NCI-H146 treated with DMSO at 0.1 percent for 48 hours (cell line): ENCODE measurements at regions not wholly inside any gene's neighbourhood (a gene's known extent, or its start where the extent isn't known, plus 50 kb on each side); places are given as distances from the start of the nearest gene placed in this dataset.
"Not testable (repeated sequence)": the region's sequence is repeated elsewhere in the genome, so short reads cannot be mapped to it uniquely, and the experiment has no call there.

ENCODE experiments used
- DNase-seq: peaks from one replicate; lab custom pipeline; 2025; ENCODE audit not compliant: unreplicated experiment; lab: John Stamatoyannopoulos, UW

DNA sequence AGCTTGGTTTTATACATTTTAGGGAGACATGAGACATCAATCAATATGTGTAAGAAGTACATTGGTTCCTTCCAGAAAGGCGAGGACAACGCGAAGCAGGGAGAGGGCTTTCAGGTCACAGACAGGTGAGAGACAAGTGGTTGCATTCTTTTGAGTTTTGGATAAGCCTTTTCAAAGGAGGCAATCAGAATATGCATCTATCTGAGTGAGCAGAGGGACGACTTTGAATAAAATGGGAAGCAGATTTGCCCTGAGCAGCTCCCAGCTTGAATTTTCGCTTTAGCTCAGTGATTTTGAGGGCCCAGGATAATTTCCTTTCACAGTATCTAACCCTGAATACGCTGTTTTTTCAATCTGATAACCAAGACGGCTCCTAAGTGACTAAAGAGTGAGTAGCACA, 82.5 kb upstream of the MYO3A start:
- no peak for DNase-seq

DNA sequence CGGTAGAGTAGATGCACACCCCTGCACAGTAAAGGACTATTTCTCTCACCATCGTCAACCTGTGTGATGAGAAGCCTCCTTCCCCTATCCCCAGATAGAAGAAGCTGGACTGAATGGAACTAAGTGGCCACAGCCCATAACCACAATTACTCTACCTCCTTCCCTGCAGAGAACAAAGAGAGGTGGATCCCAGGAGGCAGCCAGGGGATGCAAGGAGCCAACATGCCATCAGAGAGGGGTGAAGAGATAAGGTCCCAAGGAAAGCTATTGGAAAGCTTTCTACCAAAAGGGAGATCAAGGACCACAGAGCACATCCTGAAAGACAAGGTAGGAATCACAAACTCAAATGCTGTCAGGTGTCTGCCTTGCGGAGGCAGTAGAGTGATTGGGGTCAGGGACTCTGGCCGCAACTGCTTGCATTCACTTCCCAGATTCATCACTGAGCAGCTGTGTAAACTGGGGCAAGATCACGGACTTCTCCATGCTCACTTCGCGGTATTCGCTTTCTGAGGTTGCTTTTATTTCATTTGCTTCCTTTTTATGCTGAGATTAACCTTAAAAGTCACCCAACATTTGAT, 81.6 kb upstream of the MYO3A start:
- DNase-seq, result peak; percentile 50

DNA sequence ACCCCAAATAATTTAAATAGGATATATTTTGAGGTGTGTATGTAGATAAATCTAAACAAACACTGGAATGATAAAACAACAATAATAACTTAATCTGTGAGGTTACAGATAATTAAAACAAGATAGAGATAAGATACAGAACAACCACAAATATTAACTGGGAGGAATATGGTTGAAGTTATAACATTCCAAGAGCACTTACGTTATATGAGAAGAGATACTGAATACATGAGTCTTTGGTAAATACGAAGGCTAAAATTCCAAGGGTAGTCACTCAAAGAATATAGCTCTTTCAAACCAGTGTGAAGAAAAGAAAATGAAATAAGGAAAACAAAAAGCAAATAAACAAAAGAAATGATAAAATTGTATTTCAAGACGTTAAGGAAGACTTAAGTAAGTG, 76.0 kb upstream of the MYO3A start:
- DNase-seq, result no peak

DNA sequence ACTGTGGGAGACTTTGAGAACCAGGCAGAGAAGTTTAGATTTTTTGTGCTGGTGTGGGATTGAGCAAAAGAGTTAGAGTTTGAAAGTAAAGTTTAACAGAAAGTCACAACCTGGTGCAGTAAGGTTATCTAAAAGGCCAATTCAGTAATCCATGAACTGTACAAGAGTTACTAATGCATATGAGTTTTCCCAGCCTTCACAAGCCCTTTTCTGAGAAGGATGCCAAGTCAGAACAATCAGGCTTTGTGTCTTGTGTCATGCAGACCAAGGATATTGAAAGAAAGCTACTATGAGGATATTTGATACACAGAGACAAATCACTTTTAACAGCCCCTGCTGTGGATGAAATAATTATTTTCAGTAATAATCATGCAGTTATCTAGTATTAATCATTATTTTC, 68.8 kb upstream of the MYO3A start:
- DNase-seq, result no peak

DNA sequence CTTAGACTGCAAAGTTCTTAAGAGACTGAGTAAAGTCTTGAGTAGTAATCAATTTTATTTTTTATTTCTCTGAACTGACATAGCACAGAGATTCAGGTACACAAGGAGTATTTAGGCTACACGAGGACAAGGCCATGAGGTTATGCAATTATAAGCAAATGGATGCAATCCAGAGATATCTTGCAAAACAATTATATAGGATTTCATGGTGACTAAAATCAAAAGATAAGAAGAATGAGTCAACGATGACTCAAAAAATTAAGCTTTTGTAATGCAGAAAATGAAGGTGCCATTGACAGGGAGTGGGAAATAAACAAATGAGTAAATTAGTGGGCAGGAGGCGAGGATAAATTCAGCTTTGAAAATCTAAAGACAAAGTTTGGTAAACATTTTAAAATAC, 66.7 kb upstream of the MYO3A start:
- no peak for DNase-seq

DNA sequence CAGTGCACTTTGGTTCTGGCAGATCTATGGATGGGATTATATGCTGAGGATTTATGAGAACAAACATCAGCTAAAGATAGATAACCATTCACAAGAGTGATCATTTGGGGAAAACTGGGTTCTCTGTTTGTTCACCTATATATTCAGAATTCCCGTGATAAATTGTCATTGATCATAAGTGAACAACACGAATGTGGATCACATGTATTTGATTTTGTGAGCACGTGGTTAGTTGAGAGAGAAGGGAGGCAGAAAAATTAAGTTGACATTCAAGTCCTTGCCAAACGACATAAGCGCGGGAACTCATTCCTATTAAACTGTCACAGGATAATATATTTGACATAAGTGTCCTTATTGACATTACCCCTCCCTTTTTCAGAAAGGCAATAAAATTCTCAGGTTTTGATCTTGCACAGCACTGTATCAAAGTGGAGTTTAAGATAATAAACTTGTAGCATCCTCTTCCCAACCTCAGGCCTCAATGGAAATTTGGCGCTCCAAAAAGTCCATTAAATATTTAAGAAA, 64.9 kb upstream of the MYO3A start:
- DNase-seq, result no peak

DNA sequence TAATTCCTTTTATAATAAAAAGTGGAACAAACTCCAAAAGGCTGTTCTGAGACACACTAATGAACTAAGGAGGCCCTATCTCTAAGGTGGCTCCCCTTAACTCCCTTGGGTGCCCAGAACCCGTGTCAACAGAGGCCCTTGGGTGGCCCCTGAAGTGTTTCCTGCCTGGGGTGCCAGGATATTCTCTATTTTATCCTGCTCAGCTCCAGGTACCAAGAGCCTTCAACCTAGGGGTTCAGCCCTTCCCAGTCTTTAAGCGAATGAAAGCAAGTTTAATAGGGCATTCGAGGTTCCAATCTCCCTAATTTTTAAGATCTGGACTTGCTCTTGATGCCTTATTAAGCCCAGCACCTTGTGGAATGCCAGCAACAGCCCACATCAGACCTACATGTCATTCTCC, 64.4 kb upstream of the MYO3A start:
- DNase-seq, result no peak

DNA sequence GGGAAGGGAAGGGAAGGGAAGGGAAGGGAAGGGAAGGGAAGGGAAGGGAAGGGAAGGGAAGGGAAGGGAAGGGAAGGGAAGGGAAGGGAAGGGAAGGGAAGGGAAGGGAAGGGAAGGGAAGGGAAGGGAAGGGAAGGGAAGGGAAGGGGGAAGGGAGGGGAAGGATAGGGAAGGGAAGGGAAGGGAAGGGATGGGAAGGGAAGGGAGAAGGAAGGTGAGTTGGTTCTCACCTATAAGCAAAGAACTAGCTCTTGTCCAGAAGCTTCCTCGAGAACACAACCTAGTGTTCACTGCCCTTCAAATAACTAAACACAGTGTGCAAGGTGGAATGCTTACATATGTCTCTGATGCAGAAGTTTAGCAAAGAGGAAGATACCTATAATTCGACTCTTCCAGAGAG, 59.6 kb upstream of the MYO3A start:
- DNase-seq, result not testable (repeated sequence)

DNA sequence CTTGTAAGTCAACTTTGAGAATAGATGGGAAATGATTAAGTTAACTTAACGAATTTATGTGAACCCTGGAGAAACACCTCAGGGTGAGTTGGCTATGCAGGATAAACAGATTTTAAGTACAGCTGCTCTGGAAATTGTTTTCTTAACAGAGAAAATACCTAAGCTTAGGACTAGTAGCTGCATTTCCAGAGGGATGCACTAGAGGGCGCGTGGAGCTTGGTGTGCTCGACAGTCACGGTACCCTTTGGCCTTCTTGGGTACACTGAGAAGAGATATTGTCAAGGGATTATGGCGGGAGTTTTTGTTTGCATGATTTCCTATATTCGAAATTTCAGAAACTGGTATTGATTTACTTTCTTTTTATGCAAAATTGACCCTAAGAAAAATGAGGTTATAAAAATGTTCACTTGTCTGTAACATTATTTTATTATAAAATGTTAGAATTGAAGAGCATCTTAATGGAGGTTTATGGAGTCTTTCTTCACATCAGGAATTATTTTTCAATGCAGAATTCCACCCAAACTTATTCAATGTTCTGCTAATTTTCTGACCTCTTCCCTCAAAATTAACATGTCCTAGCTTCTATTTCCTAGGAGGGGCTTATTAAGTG, 58.4 kb upstream of the MYO3A start:
- DNase-seq, result peak; percentile 88

DNA sequence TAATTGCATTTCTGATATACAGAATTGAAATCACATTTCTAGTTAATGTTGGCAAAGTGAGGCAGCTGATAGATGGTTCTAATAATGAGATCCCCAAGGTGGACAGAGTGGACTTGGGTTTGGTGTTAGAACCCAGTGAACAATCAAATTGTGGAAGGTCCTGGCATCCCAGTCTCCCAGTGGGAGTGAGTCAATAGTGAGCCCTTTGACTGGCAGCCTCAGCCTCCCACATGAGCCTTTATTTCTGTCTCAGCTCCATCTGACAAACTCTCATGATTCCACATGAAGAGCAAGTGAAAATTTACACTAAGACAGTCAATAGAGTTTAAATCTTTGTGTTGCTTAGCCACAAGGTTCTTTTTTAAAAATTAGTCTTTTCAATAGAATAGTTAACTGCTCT, 56.7 kb upstream of the MYO3A start:
- no peak for DNase-seq
